PC-9 (cell line): ENCODE measurements at regions not wholly inside any gene's neighbourhood (a gene's known extent, or its start where the extent isn't known, plus 50 kb on each side); places are given as distances from the start of the nearest gene placed in this dataset.
"Not testable (repeated sequence)": the region's sequence is repeated elsewhere in the genome, so short reads cannot be mapped to it uniquely, and the experiment has no call there.

Experiments used
- CTCF ChIP-seq: fragments of 200-600 bp; sonication (generic); conservative IDR thresholded peaks from 2 replicates; pipeline ENCODE4 v1.6.1; 2017; ENCODE audit warnings: mixed run types, antibody characterized with exemption, mild to moderate bottlenecking, moderate library complexity
- EZH2 ChIP-seq: fragments of 200-600 bp; sonication (generic); IDR thresholded peaks from 2 replicates; pipeline ENCODE4 v1.8.0; 2017; ENCODE audit warnings: antibody characterized with exemption, low read depth

GRCh38 chr10:94125268-94125667 is 131.5 kb downstream of the PLCE1 start:
- not testable (repeated sequence) for TF ChIP-seq CTCF, EZH2
